NCI-H146 treated with DMSO at 0.1 percent for 48 hours (cell line): ENCODE measurements at regions not wholly inside any gene's neighbourhood (a gene's known extent, or its start where the extent isn't known, plus 50 kb on each side); places are given as distances from the start of the nearest gene placed in this dataset.

Source experiments
- DNase-seq: peaks from one replicate; lab custom pipeline; 2025; ENCODE audit not compliant: unreplicated experiment; lab: John Stamatoyannopoulos, UW

- no peak for DNase-seq
Observed at GRCh38 chr22:22996511-22997261, 73.6 kb upstream of the GNAZ start.

DNA sequence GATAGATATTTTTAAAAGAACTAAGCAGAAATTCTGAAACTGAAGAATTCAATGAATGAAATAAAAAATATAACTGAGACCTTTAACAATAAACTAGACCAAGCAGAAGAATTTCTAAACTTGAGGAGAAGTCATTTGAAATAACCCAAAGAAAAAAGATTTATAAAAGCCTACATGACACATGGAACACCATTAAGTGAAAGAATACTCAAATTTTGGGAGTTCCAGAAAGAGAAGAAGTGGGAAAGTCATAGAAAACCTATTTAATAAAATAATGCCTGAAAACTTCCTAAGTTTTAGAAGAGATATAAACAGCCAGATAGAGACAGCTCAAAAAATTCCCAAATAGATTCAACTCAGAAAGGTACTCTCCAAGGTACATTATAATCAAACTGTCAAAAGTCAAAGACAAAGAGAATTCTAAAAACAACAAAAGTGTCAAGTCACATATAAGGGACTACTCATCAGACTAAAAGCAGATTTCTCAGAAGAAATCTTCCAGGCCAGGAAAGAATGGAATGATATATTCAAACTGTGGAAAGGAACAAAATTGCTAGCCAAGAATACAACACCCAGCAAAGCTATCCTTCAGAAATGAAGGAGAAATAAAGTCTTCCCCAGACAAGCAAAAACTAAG lies 72.9 kb upstream of the GNAZ start:
- DNase-seq = no peak

GRCh38 chr22:22997988-22998387 lies 72.3 kb upstream of the GNAZ start:
- no peak for DNase-seq

- no peak for DNase-seq
Observed at GRCh38 chr22:22999523-22999922, 70.8 kb upstream of the GNAZ start.

DNA sequence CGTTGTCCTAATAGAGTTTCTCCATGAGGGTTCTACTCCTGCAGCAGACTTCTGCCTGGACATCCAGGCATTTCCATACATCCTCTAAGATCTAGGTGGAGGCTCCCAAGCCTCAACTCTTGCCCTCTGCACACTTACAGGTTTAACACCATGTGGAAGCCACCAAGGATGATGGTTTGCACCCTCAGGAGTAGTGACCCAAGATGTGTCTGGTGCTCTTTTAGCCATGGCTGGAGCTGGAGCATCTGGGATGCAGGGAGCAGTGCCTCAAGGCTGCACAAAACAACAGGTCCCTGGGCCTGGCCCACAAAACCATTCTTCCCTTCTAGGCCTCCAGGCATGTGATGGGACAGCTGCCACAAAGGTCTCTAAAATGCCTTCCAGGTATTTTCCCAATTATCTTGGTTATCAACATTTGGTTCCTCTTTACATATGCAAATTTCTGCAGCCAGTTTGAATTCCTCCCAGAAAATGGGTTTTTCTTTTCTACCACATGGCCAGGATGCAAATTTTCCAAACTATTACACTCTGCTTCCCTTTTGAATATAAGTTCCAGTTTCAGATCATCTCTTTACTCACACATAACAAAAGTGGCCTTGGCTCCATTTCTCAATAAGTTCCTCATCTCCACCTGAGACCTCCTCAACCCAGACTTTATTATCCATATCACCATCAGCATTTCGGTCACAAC lies 69.5 kb upstream of the GNAZ start:
- DNase-seq = no peak

DNA sequence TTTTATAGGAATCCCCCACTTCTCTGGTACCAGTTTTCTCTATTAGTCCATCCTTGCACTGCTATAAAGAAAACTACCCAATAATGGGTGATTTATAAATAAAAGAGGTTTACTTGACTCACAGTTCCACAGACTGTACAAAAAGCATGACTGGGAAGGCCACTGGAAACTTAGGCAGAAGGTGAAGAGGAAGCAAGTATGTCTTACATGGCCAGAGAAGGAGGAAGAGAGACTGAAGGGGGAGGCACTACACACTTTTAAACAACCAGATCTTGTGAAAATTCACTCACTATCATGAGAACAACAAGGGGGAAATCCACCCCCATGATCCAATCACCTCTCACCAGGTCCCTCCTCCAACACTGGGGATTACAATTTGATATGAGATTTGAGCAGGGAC lies 68.9 kb upstream of the GNAZ start:
- DNase-seq = no peak

GRCh38 chr22:23002612-23003180 lies 67.6 kb upstream of the GNAZ start:
- DNase-seq = no peak

GRCh38 chr22:23007823-23008222 lies 62.5 kb upstream of the GNAZ start:
- no peak for DNase-seq

GRCh38 chr22:23008896-23009295 lies 61.4 kb upstream of the GNAZ start:
- DNase-seq = no peak
